Keratinocyte (primary cell): ENCODE measurements at regions not wholly inside any gene's neighbourhood (a gene's known extent, or its start where the extent isn't known, plus 50 kb on each side); places are given as distances from the start of the nearest gene placed in this dataset.

Experiments
- CTCF ChIP-seq, 3 experiments: IDR thresholded peaks in 1 of 3; conservative IDR thresholded peaks in 1 of 3; optimal IDR thresholded peaks in 1 of 3; 2 replicates in 2 of 3; 3 replicates in 1 of 3; pipeline versions ENCODE3 to v1.5.1; 2011; ENCODE audit warnings: low read length in 3 of 3, mild to moderate bottlenecking in 3 of 3, moderate library complexity in 2 of 3, control low read depth in 1 of 3, inconsistent platforms in 1 of 3; ENCODE audit not compliant: insufficient read depth in 2 of 3; ENCODE audit errors: extremely low read depth in 1 of 3
- EZH2 ChIP-seq: IDR thresholded peaks from one replicate; pipeline ENCODE4 v1.6.1; 2012; ENCODE audit warnings: inconsistent platforms, mild to moderate bottlenecking, low read length, moderate library complexity

GRCh38 chr9:86525182-86525581 is 171.0 kb upstream of the TUT7 start:
- no peak for TF ChIP-seq CTCF (optimal IDR thresholded peaks at IDR 0.05 in 1 of 3, IDR thresholded peaks at IDR 0.05 in 1 of 3, conservative IDR thresholded peaks at IDR 0.05 in 1 of 3; ENCODE audit: extremely low read depth in 1 of 3, insufficient read depth in 2 of 3, low read length in 3 of 3)
- TF ChIP-seq EZH2 = no peak
